T-cell (primary cell): ENCODE measurements at regions not wholly inside any gene's neighbourhood (a gene's known extent, or its start where the extent isn't known, plus 50 kb on each side); places are given as distances from the start of the nearest gene placed in this dataset.

Experiments
- ATAC-seq, 4 experiments: fragments of 200-7000 bp in 3 of 4; fragments of 150-1000 bp in 1 of 4; cut with Tn5 transposase; replicated peaks in 1 of 4; 1 replicate in 3 of 4; 2 replicates in 1 of 4; pipeline ENCODE4 v1.10.0; 2021; ENCODE audit warnings: moderate library complexity in 3 of 4, mild to moderate bottlenecking in 2 of 4, moderate number of reproducible peaks in 1 of 4
- CTCF ChIA-PET, 2 donors: fragments of 300-600 bp; sonication (Branson Sonifier 250); formaldehyde crosslinking; loops; one replicate each; lab custom pipeline; 2022; ENCODE audit warnings: antibody characterized with exemption in 2 of 2; lab: Charles Lee
- POLR2A ChIA-PET, 2 donors: fragments of 300-600 bp; sonication (Branson Sonifier 250); formaldehyde crosslinking; loops; one replicate each; lab custom pipeline; 2022; ENCODE audit warnings: antibody characterized with exemption in 2 of 2; lab: Charles Lee
- DNase-seq, 35 experiments: peaks; one replicate each; pipeline versions ENCODE4 v3.0.0 to v3.0.0-alpha.2; 2013 to 2023
- H3K27ac ChIP-seq: one replicate; pipeline ENCODE4 v1.5.1; 2013; ENCODE audit warnings: low read length
- H3K27me3 ChIP-seq, 2 experiments: replicated peaks in 1 of 2; 1 replicate in 1 of 2; 2 replicates in 1 of 2; pipeline versions ENCODE4 v1.6.1 to v1.7.0; 2013; ENCODE audit warnings: low read length in 1 of 2, mixed read lengths in 1 of 2; ENCODE audit not compliant: control insufficient read depth in 2 of 2, insufficient read depth in 2 of 2; ENCODE audit errors: extremely low read depth in 1 of 2
- H3K36me3 ChIP-seq, 2 donors: 1 replicate in 1 of 2; 2 replicates in 1 of 2; pipeline versions ENCODE4 v1.6.1 to v1.7.0; 2013; ENCODE audit warnings: low read length in 1 of 2; ENCODE audit not compliant: control insufficient read depth in 2 of 2, insufficient read depth in 1 of 2; ENCODE audit errors: extremely low read depth in 1 of 2
- H3K4me1 ChIP-seq, 2 experiments: 1 replicate in 1 of 2; 2 replicates in 1 of 2; pipeline versions ENCODE4 v1.6.1 to v1.7.0; 2013; ENCODE audit warnings: low read length in 2 of 2, mixed read lengths in 1 of 2; ENCODE audit not compliant: insufficient read depth in 2 of 2, control insufficient read depth in 1 of 2; ENCODE audit errors: extremely low read depth in 1 of 2
- H3K4me3 ChIP-seq, 2 donors: 1 replicate in 1 of 2; 2 replicates in 1 of 2; pipeline versions ENCODE4 v1.5.1 to v1.7.0; 2013; ENCODE audit warnings: mild to moderate bottlenecking in 2 of 2, low read length in 1 of 2, moderate library complexity in 1 of 2; ENCODE audit not compliant: control insufficient read depth in 1 of 2; ENCODE audit errors: extremely low read depth in 1 of 2
- H3K9me3 ChIP-seq: 2 replicates; pipeline ENCODE4 v1.7.0; 2013
- H3K27ac Mint-ChIP-seq, 2 donors: one replicate each; pipeline ENCODE4 v1.8.0; 2020 to 2021; ENCODE audit warnings: mild to moderate bottlenecking in 2 of 2, mixed read lengths in 2 of 2
- H3K27me3 Mint-ChIP-seq, 2 donors: one replicate each; pipeline ENCODE4 v1.8.0; 2021 to 2022; ENCODE audit warnings: mixed read lengths in 2 of 2
- H3K36me3 Mint-ChIP-seq: one replicate; pipeline ENCODE4 v1.8.0; 2021; ENCODE audit warnings: mixed read lengths
- H3K4me1 Mint-ChIP-seq, 3 donors: one replicate each; pipeline ENCODE4 v1.8.0; 2020 to 2022; ENCODE audit warnings: mixed read lengths in 3 of 3, mild to moderate bottlenecking in 1 of 3
- H3K4me3 Mint-ChIP-seq, 3 donors: one replicate each; pipeline ENCODE4 v1.8.0; 2020 to 2022; ENCODE audit warnings: mild to moderate bottlenecking in 3 of 3, mixed read lengths in 3 of 3, moderate library complexity in 3 of 3
- H3K9me3 Mint-ChIP-seq, 3 donors: one replicate each; pipeline ENCODE4 v1.8.0; 2020 to 2022; ENCODE audit warnings: mixed read lengths in 3 of 3
- WGBS: methylation state at CpG from one replicate; pipeline ENCODE4 v1.1.5; 2013; ENCODE audit warnings: missing lambda C conversion rate; ENCODE audit not compliant: insufficient coverage; 5-methylcytosine and 5-hydroxymethylcytosine counted together

- Mint-ChIP-seq H3K36me3 (no peaks in the 10 kb centered on the region), H3K27me3 (peaks cover 0 to under 1% of the 10 kb centered on the region in 2 donors), H3K4me1 (no peaks in the 10 kb centered on the region), H3K9me3 (no peaks in the 10 kb centered on the region), H3K4me3 (no peak overlapping the region), H3K27ac (no peak overlapping the region)
- Histone ChIP-seq H3K4me3 (no peak overlapping the region), H3K9me3 (no peaks in the 10 kb centered on the region), H3K27me3 (no peaks in the 10 kb centered on the region), H3K27ac (no peak overlapping the region), H3K36me3 (no peaks in the 10 kb centered on the region), H3K4me1 (no peaks in the 10 kb centered on the region)
- ChIA-PET POLR2A (no interaction called here), CTCF (no interaction called here)
- ATAC-seq (no peak), DNase-seq (no peak)
- WGBS = 81% methylated on average over 7 of the region's 9 CpGs
These were observed 607.3 kb upstream of the TSPY4 start for GRCh38 chrY:8729971-8730370.

DNA sequence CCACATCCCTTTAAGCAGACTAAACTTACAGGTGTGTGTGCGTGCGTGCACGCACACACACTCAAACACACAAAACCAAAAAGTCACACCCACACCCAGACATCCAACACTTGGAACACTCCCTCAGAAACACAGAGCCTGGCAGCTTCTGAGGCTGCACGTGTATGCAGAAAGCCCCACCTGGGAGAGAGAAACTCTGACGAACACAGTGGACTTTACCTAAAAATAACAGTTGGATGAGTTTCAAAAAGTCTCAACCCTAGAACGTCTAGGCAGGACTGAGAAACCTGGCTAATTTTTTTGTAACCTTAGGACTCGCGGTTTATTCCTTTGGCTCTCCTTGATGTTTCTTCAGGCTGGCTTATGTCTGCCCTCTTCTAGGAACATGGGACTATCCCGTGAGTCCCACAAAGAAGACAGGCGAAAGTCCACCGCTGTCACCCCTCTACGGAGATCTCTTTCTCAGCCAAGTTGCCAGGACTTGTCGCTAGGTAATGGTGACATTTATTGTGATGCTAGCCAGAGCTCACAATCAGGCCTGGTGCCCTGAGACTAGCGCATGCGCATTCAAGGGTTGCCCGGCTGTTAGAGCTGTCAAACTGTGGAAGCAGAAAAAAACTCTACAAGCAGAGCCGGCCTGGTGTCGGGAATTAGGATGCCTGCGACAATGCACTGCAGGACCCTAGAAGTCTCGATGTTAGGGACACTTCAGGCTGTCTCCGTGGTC lies 595.8 kb upstream of the TSPY4 start:
- no peak overlapping the region for H3K4me3 Mint-ChIP-seq

DNA sequence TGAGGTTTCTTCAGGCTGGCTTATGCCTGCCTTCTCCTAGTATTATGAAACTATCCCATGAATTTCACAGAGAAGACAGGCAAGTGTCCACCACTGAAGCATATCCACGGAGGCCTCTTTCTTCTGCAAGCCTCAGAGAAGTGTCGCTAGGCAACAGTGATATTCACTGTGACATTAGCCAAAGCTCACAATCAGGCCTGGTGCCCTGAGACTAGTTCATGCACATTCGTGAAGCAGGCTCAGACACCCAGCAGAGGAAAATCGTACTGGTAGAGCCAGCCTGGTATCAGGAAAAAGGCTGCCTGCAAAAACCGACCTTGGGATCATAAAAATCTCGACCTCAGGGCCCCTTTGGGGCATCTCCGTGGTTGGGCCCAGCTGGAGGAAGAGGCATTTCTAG lies 573.1 kb upstream of the TSPY4 start:
- Mint-ChIP-seq H3K4me1 (no peaks in the 10 kb centered on the region), H3K36me3 (no peaks in the 10 kb centered on the region), H3K27ac (no peak overlapping the region), H3K4me3 (no peak overlapping the region), H3K9me3 (no peaks in the 10 kb centered on the region), H3K27me3 (peaks cover 0 to 1% of the 10 kb centered on the region in 2 donors)
- no peak overlapping the region for H3K4me3 ChIP-seq
- no peak for ATAC-seq
- DNase-seq = no peak
- CTCF ChIA-PET = no interaction called here
- POLR2A ChIA-PET = no interaction called here
- H3K4me1 ChIP-seq = no peaks in the 10 kb centered on the region
- H3K9me3 ChIP-seq = no peaks in the 10 kb centered on the region
- WGBS = 57% methylated on average over 4 of the region's 7 CpGs
- H3K36me3 ChIP-seq = no peaks in the 10 kb centered on the region
- H3K27me3 ChIP-seq = no peaks in the 10 kb centered on the region
- H3K27ac ChIP-seq = no peak overlapping the region

More for the DNA sequence above, 595.8 kb upstream of the TSPY4 start:
- Histone ChIP-seq H3K36me3 (no peaks in the 10 kb centered on the region), H3K4me3 (no peak overlapping the region), H3K27me3 (no peaks in the 10 kb centered on the region), H3K27ac (no peak overlapping the region), H3K9me3 (no peaks in the 10 kb centered on the region), H3K4me1 (no peaks in the 10 kb centered on the region)
- Mint-ChIP-seq H3K27ac (no peak overlapping the region), H3K9me3 (no peaks in the 10 kb centered on the region), H3K4me1 (no peaks in the 10 kb centered on the region), H3K36me3 (no peaks in the 10 kb centered on the region), H3K27me3 (no peaks in the 10 kb centered on the region)
- ChIA-PET POLR2A (no interaction called here), CTCF (no interaction called here)
- 73% methylated on average over 2 of the region's 21 CpGs for WGBS
- DNase-seq (no peak), ATAC-seq (no peak)

DNA sequence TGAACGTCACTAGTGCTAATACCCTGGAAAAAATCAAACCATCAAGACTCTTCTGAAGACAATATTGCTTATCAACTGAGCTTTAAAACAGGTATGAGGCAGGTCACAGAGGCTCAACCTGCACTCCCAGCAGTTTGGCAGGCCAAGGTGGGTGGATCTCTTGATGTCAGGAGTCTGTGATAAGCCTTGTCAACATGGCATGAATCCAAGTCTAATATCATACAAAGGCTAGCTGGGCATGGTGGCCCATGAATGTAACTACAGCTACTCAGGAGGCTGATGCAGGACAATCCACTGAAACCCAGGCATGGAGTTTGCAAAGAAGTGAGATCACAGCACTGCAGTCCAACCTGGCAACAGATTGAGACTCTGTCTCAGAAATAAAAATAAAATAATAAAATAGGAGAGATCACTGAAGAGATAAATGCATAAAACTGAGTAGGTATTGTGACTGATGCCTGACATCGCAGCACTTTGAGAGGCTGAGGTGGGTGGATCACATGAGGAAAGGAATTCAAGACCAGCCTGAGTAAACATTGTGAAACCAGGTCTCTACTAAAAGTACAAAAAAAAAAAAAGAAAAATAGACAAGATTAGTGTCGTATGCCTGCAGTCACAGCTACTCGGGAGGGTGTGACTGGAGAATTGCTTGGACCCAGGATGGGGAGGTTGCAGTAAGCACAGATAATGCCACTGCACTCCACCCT lies 555.9 kb upstream of the TSPY4 start:
- DNase-seq (no peak), ATAC-seq (no peak)
- H3K4me1 Mint-ChIP-seq = no peaks in the 10 kb centered on the region
- no peaks in the 10 kb centered on the region for H3K36me3 Mint-ChIP-seq
- CTCF ChIA-PET = no interaction called here
- no peak overlapping the region for H3K27ac Mint-ChIP-seq
- POLR2A ChIA-PET = no interaction called here
- Histone ChIP-seq H3K4me1 (no peaks in the 10 kb centered on the region), H3K9me3 (no peaks in the 10 kb centered on the region), H3K27ac (no peak overlapping the region), H3K4me3 (no peak overlapping the region), H3K36me3 (no peaks in the 10 kb centered on the region), H3K27me3 (no peaks in the 10 kb centered on the region)
- no peaks in the 10 kb centered on the region for H3K9me3 Mint-ChIP-seq
- WGBS = no CpG with 5 or more reads among the region's 4 CpGs
- no peak overlapping the region for H3K4me3 Mint-ChIP-seq
- no peaks in the 10 kb centered on the region for H3K27me3 Mint-ChIP-seq

DNA sequence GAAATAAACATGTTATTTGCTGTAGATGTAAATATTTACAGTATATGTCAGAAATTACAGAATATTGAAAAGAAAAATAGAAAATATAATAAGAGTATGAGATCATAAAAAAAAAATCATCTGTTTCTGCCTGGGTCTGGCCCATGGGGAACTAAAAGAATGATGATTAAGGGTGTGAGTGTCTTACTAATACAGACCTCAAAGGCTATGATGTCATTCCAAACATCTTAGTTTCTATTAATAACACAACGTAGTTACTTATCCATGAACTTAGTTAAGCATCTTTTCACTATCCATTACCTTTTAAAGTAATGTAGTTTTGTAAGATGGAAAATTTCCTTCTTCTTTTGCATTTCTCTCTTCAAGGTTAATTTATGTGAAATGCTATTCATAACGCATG lies 542.7 kb upstream of the TSPY4 start:
- Histone ChIP-seq H3K36me3 (no peaks in the 10 kb centered on the region), H3K27me3 (no peaks in the 10 kb centered on the region), H3K4me3 (no peak overlapping the region), H3K4me1 (no peaks in the 10 kb centered on the region), H3K27ac (no peak overlapping the region), H3K9me3 (no peaks in the 10 kb centered on the region)
- Mint-ChIP-seq H3K36me3 (no peaks in the 10 kb centered on the region), H3K27me3 (no peaks in the 10 kb centered on the region), H3K4me1 (no peaks in the 10 kb centered on the region), H3K9me3 (no peaks in the 10 kb centered on the region), H3K27ac (no peak overlapping the region), H3K4me3 (no peak overlapping the region)
- WGBS = no CpG with 5 or more reads among the region's 2 CpGs
- ATAC-seq = no peak
- no peak for DNase-seq
- POLR2A ChIA-PET = no interaction called here
- CTCF ChIA-PET = no interaction called here

- Mint-ChIP-seq H3K9me3 (no peaks in the 10 kb centered on the region), H3K4me1 (no peaks in the 10 kb centered on the region), H3K27ac (no peak overlapping the region), H3K4me3 (no peak overlapping the region), H3K27me3 (no peaks in the 10 kb centered on the region), H3K36me3 (no peaks in the 10 kb centered on the region)
- WGBS = no CpG with 5 or more reads among the region's 3 CpGs
- ChIA-PET POLR2A (no interaction called here), CTCF (no interaction called here)
- DNase-seq (no peak), ATAC-seq (no peak)
- no peaks in the 10 kb centered on the region for H3K9me3 ChIP-seq
- H3K36me3 ChIP-seq = no peaks in the 10 kb centered on the region
- H3K27me3 ChIP-seq = no peaks in the 10 kb centered on the region
- no peaks in the 10 kb centered on the region for H3K4me1 ChIP-seq
- H3K27ac ChIP-seq = no peak overlapping the region
- H3K4me3 ChIP-seq = no peak overlapping the region
These were observed 532.9 kb upstream of the TSPY4 start for GRCh38 chrY:8804317-8804716.
